Panc1 (cell line): ENCODE measurements at regions not wholly inside any gene's neighbourhood (a gene's known extent, or its start where the extent isn't known, plus 50 kb on each side); places are given as distances from the start of the nearest gene placed in this dataset.

Source experiments
- ATAC-seq: fragments of 200-7000 bp; cut with Tn5 transposase; 2 replicates; pipeline ENCODE4 v1.9.1; 2020; ENCODE audit warnings: mild to moderate bottlenecking, moderate library complexity
- BruUV-seq: library from RNA; stranded (reverse); fragments of 400-500 nt; replicated peaks from 2 replicates; lab custom pipeline; 2021; lab: Mats Ljungman, UMichigan
- CTCF ChIA-PET: fragments of 300-600 bp; sonication (Branson Sonifier 250); formaldehyde crosslinking; loops from one replicate; lab custom pipeline; 2022; ENCODE audit warnings: antibody characterized with exemption; lab: Charles Lee
- POLR2A ChIA-PET: fragments of 300-600 bp; sonication (Branson Sonifier 250); formaldehyde crosslinking; loops from one replicate; lab custom pipeline; 2022; ENCODE audit warnings: antibody characterized with exemption; lab: Charles Lee
- DNase-seq: peaks from one replicate; pipeline ENCODE4 v3.0.0-alpha.2; 2010; ENCODE audit warnings: low read depth, low spot score
- H3K27ac ChIP-seq: 2 replicates; pipeline ENCODE4 v1.5.1; 2011; ENCODE audit warnings: mild to moderate bottlenecking, low read length, inconsistent platforms
- H3K27me3 ChIP-seq: fragments of 200-500 bp; sonication (Bioruptor generic); 2 replicates; pipeline ENCODE4 v1.6.0; 2014; ENCODE audit warnings: low read length, inconsistent platforms; ENCODE audit not compliant: control insufficient read depth, insufficient read depth
- H3K36me3 ChIP-seq: fragments of 200-500 bp; sonication (Bioruptor generic); 2 replicates; pipeline ENCODE4 v1.5.1; 2014; ENCODE audit warnings: inconsistent platforms, mild to moderate bottlenecking, low read length, moderate library complexity; ENCODE audit not compliant: control insufficient read depth, insufficient read depth
- H3K4me1 ChIP-seq: 2 replicates; pipeline ENCODE4 v1.5.1; 2011; ENCODE audit warnings: inconsistent platforms, mild to moderate bottlenecking, low read length, moderate library complexity; ENCODE audit not compliant: control insufficient read depth, insufficient read depth
- H3K4me3 ChIP-seq, 2 experiments: 2 replicates each; pipeline ENCODE4 v1.5.1; 2011 to 2012; ENCODE audit warnings: low read depth in 2 of 2, low read length in 2 of 2, mild to moderate bottlenecking in 2 of 2, inconsistent platforms in 1 of 2, moderate library complexity in 1 of 2
- H3K9me3 ChIP-seq: fragments of 200-500 bp; sonication (Bioruptor generic); 2 replicates; pipeline ENCODE4 v1.5.1; 2014; ENCODE audit warnings: low read depth, mild to moderate bottlenecking, inconsistent platforms, low read length, moderate library complexity; ENCODE audit not compliant: control insufficient read depth, insufficient read depth
- POLR2AphosphoS5 ChIP-seq: IDR thresholded peaks from 2 replicates; pipeline ENCODE4 v1.6.1; 2012; ENCODE audit warnings: mild to moderate bottlenecking, low read depth, low read length, moderate library complexity
- SIN3A ChIP-seq: IDR thresholded peaks from 2 replicates; pipeline ENCODE4 v1.6.1; 2012; ENCODE audit warnings: low read depth, mild to moderate bottlenecking, low read length, moderate library complexity, borderline replicate concordance; ENCODE audit not compliant: insufficient read depth
- TCF7L2 ChIP-seq: IDR thresholded peaks from 2 replicates; pipeline ENCODE4 v1.6.1; 2011; ENCODE audit warnings: mild to moderate bottlenecking, low read depth, low read length, inconsistent platforms
- in situ Hi-C: cut with HindIII; loops from 2 replicates; pipeline ENCODE4 v1.10.0; 2016; ENCODE audit warnings: low sequenced_read_pairs, low pct_unique_long_range_greater_than_20kb
- intact Hi-C: fragments of 100-400 bp; cut with micrococcal nuclease; formaldehyde crosslinking; loops from one replicate; pipeline ENCODE4 v1.10.0; 2022; ENCODE audit not compliant: unreplicated experiment
- TF ChIP-seq, protein P1 (sequence below): fragments of 450-650 bp; IDR thresholded peaks from 2 replicates; pipeline ENCODE4 v1.5.1; 2017; ENCODE audit warnings: mild to moderate bottlenecking
- TF ChIP-seq, protein P2 (sequence below), 2 experiments: IDR thresholded peaks; 2 replicates each; pipeline ENCODE4 v1.6.1; 2011 to 2012; ENCODE audit warnings: low read depth in 2 of 2, control low read depth in 1 of 2, low read length in 1 of 2, mild to moderate bottlenecking in 1 of 2, moderate library complexity in 1 of 2; ENCODE audit not compliant: insufficient read depth in 1 of 2

DNA sequence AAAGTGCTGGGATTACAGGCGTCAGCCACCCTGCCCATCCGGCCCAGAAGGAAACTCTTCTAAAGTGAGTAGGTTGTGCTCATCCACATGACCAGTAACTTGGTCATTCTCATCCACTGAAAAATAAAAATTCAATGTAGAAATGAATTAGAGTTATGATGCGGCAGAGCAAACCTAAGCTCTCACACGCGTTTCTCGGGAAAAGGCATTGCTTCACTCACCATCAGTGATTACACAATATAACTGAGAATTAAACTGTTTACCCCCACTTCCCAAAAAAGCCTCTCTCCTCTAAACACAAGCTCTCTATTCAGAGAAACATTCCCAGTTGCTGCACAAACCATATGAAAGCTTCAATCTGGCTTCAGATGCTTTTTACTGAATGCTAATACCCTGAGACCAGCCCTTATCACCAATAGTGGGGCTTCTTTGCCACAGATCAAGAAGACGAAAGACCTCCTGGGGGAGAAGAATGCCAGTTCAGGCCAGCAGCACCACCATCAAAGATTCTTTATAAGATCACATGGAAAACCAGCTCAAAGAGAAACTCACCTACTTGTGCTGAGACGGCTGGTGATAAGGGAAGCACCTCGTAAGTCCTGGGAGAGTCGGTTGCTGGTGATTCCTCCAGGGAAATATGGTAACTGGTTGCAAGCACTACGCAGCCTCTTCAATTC is 121.5 kb upstream of the SFSWAP start:
- Histone ChIP-seq H3K27ac (no peak overlapping the region), H3K9me3 (no peaks in the 10 kb centered on the region; the same call in 1 of the 2 replicates), H3K27me3 (0 out of 2 replicates have a peak, but pooled peaks cover 3% of the 10 kb centered on the region), H3K4me3 (no peak overlapping the region), H3K36me3 (no peaks in the 10 kb centered on the region), H3K4me1 (no peaks in the 10 kb centered on the region)
- TF ChIP-seq, protein P1, sequence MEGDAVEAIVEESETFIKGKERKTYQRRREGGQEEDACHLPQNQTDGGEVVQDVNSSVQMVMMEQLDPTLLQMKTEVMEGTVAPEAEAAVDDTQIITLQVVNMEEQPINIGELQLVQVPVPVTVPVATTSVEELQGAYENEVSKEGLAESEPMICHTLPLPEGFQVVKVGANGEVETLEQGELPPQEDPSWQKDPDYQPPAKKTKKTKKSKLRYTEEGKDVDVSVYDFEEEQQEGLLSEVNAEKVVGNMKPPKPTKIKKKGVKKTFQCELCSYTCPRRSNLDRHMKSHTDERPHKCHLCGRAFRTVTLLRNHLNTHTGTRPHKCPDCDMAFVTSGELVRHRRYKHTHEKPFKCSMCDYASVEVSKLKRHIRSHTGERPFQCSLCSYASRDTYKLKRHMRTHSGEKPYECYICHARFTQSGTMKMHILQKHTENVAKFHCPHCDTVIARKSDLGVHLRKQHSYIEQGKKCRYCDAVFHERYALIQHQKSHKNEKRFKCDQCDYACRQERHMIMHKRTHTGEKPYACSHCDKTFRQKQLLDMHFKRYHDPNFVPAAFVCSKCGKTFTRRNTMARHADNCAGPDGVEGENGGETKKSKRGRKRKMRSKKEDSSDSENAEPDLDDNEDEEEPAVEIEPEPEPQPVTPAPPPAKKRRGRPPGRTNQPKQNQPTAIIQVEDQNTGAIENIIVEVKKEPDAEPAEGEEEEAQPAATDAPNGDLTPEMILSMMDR = no peak
- TF ChIP-seq POLR2AphosphoS5 (no peak), TCF7L2 (no peak), SIN3A (no peak)
- TF ChIP-seq, protein P2, sequence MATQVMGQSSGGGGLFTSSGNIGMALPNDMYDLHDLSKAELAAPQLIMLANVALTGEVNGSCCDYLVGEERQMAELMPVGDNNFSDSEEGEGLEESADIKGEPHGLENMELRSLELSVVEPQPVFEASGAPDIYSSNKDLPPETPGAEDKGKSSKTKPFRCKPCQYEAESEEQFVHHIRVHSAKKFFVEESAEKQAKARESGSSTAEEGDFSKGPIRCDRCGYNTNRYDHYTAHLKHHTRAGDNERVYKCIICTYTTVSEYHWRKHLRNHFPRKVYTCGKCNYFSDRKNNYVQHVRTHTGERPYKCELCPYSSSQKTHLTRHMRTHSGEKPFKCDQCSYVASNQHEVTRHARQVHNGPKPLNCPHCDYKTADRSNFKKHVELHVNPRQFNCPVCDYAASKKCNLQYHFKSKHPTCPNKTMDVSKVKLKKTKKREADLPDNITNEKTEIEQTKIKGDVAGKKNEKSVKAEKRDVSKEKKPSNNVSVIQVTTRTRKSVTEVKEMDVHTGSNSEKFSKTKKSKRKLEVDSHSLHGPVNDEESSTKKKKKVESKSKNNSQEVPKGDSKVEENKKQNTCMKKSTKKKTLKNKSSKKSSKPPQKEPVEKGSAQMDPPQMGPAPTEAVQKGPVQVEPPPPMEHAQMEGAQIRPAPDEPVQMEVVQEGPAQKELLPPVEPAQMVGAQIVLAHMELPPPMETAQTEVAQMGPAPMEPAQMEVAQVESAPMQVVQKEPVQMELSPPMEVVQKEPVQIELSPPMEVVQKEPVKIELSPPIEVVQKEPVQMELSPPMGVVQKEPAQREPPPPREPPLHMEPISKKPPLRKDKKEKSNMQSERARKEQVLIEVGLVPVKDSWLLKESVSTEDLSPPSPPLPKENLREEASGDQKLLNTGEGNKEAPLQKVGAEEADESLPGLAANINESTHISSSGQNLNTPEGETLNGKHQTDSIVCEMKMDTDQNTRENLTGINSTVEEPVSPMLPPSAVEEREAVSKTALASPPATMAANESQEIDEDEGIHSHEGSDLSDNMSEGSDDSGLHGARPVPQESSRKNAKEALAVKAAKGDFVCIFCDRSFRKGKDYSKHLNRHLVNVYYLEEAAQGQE (IDR thresholded peaks at IDR 0.05; ENCODE audit: insufficient read depth in 1 of 2, low read depth in 2 of 2, low read length in 1 of 2) = no peak
- ChIA-PET CTCF (no interaction called here), POLR2A (no interaction called here)
- in situ Hi-C loops (no loop called here), intact Hi-C loops (no loop called here)
- no peak for DNase-seq
- no peak for ATAC-seq
- BruUV-seq = no TSS peak

DNA sequence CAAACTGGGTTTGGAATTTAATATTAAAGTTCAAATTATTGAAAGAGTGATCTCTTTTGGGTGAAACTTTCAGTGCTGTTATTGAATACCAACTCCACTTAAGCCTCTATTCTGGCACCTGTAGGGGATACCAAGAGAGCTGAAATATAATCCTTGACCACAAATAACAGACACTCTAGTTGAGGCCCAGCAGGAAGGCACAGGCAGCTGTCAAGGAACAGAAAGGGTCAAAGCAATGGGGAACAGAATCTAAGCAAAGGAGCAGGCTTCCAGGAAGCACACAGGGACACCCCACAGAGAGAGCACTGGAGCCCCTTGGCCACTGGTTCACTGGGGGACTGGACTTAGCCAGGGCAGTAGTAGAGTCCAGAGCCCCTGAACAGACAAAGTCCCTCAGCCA is 120.9 kb upstream of the SFSWAP start:
- CTCF ChIA-PET = no interaction called here
- no peaks in the 10 kb centered on the region; the same call in 1 of the 2 replicates for H3K9me3 ChIP-seq
- H3K36me3 ChIP-seq = no peaks in the 10 kb centered on the region
- in situ Hi-C loops (no loop called here), intact Hi-C loops (no loop called here)
- no peak for DNase-seq
- BruUV-seq = no TSS peak
- TF ChIP-seq POLR2AphosphoS5 = no peak
- TF ChIP-seq, protein P2 (IDR thresholded peaks at IDR 0.05; ENCODE audit: insufficient read depth in 1 of 2, low read depth in 2 of 2, low read length in 1 of 2) = no peak
- no peak for TF ChIP-seq TCF7L2
- TF ChIP-seq, protein P1 = no peak
- no peak for TF ChIP-seq SIN3A
- H3K27ac ChIP-seq = no peak overlapping the region
- no peak overlapping the region for H3K4me3 ChIP-seq
- no peaks in the 10 kb centered on the region for H3K4me1 ChIP-seq
- POLR2A ChIA-PET = no interaction called here
- no peak for ATAC-seq
- 0 out of 2 replicates have a peak, but pooled peaks cover 2% of the 10 kb centered on the region for H3K27me3 ChIP-seq
